Left renal pelvis (tissue), 4 donors: ENCODE measurements at regions not wholly inside any gene's neighbourhood (a gene's known extent, or its start where the extent isn't known, plus 50 kb on each side); places are given as distances from the start of the nearest gene placed in this dataset.

Source experiments
- DNase-seq, 4 donors: peaks; one replicate each; pipeline ENCODE4 v3.0.0-alpha.2; 2013; ENCODE audit warnings: low read depth in 4 of 4, low spot score in 3 of 4

DNA sequence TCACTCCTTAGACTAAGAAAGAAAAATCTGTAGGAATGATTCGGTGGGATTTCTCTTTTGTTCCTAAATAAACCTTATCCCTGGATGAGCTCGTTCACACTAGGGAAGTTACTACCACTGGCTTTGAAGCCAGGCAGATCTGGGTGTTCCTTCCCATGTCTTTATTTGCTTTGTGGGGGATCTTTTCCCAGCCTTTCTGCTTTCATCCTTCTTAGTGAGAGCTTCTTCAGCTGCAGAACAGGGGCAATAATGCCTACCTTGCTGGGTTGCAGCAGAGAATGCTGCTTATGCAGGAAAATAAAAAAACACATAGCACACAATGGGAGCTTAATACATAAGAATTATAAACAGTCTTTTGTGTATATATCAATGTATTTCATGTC is 292.1 kb downstream of the SOX11 start:
- DNase-seq: no peak

DNA sequence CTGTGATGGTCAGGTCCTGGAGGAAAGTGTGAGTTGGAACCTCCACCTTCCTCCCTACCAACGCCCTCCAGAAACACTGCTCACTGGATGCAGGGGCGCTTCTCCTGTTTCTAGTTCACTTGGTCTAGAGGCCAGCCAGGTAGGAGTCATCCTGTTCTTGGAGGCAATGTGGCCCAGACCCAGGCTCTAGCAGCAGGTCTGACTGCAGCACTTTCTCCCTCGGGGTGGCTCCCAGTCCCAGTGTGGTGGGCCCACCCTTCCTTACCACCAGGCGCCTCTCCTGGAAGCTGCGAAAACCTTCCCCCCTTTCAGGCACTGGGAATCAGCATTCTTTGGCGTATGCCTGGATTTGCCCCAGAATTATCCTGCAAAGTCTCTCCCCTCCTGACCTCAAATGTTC is 292.8 kb downstream of the SOX11 start:
- no peak for DNase-seq

DNA sequence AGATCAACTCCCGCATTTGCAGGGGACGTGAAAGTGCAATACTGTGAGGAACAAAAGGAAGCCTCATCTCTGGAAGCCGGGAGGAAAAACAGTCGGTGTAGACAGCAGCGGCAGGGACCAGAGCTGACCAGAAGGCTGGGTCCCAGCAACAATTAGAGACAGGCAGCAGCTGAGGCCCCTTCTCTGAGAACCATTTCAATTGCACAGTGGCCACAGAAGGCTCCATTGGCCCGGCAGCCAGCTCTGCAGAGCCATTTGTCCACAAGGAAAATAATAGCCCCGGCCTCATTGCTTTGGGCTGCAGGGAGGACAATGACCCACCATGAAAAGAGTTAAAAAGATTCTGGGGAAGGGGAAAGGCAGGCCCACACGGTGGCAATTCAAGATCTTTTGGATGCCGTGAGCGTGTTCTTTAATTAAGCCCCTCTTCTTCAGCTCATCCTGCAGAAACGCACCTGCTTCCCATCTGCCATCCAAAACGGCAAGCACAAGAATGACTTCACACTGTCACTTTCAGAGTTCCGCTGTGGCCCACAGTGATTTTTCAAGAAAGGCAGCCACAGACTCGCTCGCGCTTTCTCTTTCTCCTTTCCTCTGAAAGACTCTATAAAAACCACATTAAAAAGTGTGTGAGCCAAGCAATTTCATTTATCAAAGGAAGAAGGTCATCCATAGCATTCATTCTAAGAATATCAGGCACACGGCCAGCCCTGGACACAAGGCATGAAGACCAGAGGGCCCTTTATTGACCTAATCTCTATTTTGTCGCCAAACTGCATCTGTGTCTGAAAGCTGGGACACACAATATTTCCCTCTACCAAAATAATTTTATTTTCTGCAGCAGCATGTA is 293.6 kb downstream of the SOX11 start:
- no peak for DNase-seq

- no peak for DNase-seq
Measured at GRCh38 chr2:5986801-5987787, 294.9 kb downstream of the SOX11 start.

DNA sequence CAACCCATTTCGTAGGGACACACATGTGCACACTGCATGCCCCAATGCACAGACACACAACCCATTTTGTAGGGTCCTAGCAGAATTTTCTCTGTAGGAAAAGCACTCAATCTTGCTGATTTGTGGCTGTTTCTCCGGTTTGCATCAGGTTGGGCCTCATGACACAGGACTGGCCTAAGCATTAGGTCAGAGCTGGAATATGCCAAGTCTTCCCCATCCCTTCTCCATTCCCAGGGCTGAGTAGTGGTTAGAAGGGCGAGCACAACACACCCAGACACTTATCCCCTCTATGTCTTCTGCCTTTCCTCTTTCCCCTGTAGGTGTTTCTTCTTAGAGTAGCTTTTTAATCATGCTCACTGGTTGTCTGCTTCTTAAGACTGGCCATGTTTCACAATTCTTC is 295.9 kb downstream of the SOX11 start:
- no peak for DNase-seq

DNA sequence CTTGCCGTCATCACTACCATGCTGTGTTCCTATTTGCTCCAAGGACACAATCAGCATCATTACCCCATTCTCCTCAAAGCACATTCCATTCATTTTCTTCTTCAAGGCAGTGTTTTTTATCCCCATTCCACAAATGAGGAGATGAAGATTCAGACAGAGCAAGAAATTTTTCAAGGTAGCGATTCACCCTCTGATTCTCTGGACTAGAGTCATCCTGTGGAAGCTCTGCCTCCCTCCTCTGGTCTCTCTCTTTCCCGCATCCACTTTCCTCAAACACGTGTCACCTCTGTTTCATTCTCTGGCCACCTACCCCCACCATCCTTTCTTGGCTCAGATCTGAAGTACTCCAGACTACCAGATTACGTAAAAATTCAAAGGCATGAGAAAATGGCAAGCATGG is 297.9 kb downstream of the SOX11 start:
- DNase-seq: no peak

GRCh38 chr2:5991305-5991968 is 299.3 kb downstream of the SOX11 start:
- no peak for DNase-seq

DNA sequence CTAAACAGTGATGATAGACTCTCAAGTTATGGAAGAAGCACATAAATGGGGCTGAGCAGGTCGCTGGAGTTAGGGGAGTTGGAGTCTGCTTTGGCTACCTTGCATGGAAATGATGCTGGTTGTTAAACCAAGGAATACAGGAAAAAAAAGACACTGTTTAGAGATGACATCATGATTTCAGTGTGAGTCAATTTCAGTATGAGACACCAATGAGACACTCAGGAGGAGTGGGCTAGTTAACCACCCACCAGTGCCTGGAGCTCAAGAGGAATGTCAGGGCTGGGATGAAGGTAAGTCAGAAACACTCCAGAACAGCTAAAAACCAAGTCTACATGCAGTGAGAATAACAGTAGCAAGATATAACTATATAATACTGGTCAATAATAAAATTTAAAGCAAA is 303.6 kb downstream of the SOX11 start:
- DNase-seq: no peak

- DNase-seq: no peak
Measured at GRCh38 chr2:6008186-6008585, 316.0 kb downstream of the SOX11 start.

DNA sequence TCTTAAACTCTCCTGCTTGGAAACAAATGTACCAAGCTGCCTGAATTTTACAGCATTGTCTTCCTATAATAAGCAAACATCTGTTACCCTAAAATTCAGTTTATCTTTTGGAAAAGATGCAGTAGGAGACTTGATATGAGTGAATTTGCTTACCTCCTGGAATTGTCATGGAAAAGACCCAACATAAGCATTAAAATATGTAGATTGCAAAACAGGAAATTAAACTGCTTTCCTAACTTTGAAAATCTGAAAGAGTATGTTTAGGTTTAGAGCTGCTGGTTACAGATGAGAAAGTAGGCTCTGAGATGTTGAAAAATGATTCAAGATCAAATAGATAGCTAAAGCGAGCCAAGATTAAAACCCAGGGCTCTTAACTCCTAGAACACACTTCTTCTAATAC is 316.5 kb downstream of the SOX11 start:
- DNase-seq: no peak

GRCh38 chr2:6010163-6010562 is 318.0 kb downstream of the SOX11 start:
- DNase-seq: no peak

GRCh38 chr2:6011921-6012320 is 319.7 kb downstream of the SOX11 start:
- DNase-seq: no peak

- no peak for DNase-seq
Measured at GRCh38 chr2:6017736-6018286, 325.6 kb downstream of the SOX11 start.

- no peak for DNase-seq
Measured at GRCh38 chr2:6024229-6024628, 332.0 kb downstream of the SOX11 start.

DNA sequence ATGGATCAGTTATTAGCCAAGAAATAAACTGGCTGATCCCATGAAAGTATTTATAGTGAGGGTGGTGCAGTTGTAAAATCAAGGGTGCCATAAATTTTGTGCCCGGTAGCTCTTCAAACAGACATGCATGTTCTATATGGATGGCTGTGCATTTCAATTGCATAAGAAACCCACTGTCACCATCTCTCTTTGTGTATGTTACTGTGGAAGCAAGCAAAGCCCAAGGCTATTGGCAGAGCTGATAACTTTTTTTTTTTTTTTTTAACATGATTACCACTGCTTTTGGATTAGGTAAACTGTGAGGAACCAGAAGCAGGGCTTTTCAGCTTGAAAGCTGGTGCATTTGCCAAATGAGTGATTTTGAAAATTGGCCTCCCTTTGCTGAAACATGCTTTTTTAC is 332.6 kb downstream of the SOX11 start:
- no peak for DNase-seq

- DNase-seq: no peak
Measured at GRCh38 chr2:6025391-6025790, 333.2 kb downstream of the SOX11 start.

GRCh38 chr2:6027066-6027465 is 334.9 kb downstream of the SOX11 start:
- DNase-seq: no peak

DNA sequence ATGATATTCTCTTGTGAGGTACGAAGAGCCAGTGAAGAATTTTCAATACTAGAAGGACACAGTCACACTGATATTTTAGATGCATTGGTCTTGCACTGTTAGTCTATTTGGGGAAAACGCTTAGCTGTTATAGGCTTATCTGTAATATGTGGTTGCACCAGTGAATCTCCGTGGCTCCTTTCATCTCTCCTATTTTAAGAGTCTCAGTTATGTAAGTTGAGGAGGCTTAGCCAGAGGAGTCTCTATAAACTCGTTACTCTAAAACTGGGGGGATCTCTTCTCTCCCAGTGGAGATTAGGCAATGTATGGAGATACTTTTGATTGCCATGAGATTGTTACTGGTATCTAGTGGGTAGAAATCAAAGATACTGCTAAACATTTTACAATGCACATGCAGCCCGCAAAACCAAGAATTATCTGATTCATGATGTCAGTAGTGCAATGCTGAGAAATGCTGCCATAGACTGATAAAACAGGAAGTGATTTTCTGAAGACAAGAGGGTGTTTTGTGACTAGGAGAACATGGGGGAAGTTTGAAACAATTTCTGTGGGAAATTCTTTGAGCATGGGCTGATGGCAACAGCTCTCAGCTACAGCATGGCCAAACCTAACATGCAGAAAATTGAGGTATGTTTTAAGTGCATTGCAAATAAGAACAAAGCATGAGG is 339.1 kb downstream of the SOX11 start:
- no peak for DNase-seq

GRCh38 chr2:6036211-6036610 is 344.0 kb downstream of the SOX11 start:
- no peak for DNase-seq

- DNase-seq: no peak
Measured at GRCh38 chr2:6043238-6043637, 351.1 kb downstream of the SOX11 start.
